ENCODE measurements at regions not wholly inside any gene's neighbourhood (a gene's known extent, or its start where the extent isn't known, plus 50 kb on each side); places are given as distances from the start of the nearest gene placed in this dataset.

DNA sequence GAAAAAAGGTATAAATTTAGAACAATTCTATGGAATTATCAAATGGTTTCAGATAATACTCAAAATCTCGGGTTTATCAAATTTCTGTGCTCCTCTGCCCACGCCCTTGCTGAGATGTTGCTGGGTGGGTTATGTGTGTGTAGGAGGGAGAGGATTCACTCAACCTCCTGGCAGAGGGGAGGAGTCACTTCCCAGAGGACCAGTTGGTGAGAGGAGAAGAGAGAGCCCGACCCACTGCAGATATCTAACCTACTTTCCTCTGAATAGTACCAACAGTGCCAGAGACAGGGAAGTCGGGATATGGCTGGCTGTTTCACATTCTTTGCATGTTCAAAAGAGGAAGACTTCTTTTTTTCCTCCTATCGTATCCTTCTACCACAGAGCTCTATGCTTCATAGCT is 187.1 kb upstream of the MAN1A1 start:
- intact Hi-C loops (cut with micrococcal nuclease; ENCODE audit: unreplicated experiment) = no loop called here
- Histone ChIP-seq H3K4me1 (ENCODE audit: control insufficient read depth, insufficient read depth, low read length) (no peaks in the 10 kb centered on the region), H3K4me3 (ENCODE audit: low read depth in 2 of 2, low read length in 2 of 2) (no peak overlapping the region), H3K27ac (ENCODE audit: low read length) (no peak overlapping the region), H3K36me3 (ENCODE audit: control insufficient read depth, insufficient read depth, low read length) (no peaks in the 10 kb centered on the region), H3K27me3 (ENCODE audit: control insufficient read depth, insufficient read depth, low read length) (no peaks in the 10 kb centered on the region), H3K9me3 (ENCODE audit: control insufficient read depth, insufficient read depth, low read depth, low read length) (no peaks in the 10 kb centered on the region)
- POLR2A ChIA-PET = no interaction called here
- ATAC-seq (no peak), DNase-seq (ENCODE audit: low read depth, low spot score) (no peak)
- TF ChIP-seq POLR2AphosphoS5 (IDR thresholded peaks at IDR 0.05; ENCODE audit: low read depth, low read length) = no peak
- BruUV-seq (replicated peaks) = no TSS peak
- in situ Hi-C loops (cut with HindIII; ENCODE audit: low pct_unique_long_range_greater_than_20kb, low sequenced_read_pairs) = no loop called here
- CTCF ChIA-PET = no interaction called here

DNA sequence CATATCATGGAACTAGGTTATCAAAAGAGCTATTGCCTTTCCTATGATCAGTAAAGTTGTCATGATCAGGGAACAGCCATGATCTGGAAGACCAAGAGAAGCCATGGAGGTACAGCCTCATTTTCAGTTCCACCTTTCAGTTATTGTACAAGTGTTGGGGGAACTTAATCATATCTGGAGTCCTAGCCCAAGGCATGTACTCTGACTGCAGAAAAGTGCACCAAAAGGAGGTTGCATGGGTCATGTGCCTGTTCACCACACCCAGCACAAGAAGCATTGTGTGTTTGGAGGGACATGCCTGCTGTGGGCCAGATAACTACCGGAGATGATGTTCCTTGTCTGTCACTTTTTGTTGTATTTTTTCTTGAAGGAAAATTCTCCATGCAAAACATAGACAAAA is 185.8 kb upstream of the MAN1A1 start:
- ChIA-PET POLR2A (no interaction called here), CTCF (no interaction called here)
- Histone ChIP-seq H3K4me1 (ENCODE audit: control insufficient read depth, insufficient read depth, low read length) (no peaks in the 10 kb centered on the region), H3K36me3 (ENCODE audit: control insufficient read depth, insufficient read depth, low read length) (no peaks in the 10 kb centered on the region), H3K27me3 (ENCODE audit: control insufficient read depth, insufficient read depth, low read length) (no peaks in the 10 kb centered on the region), H3K4me3 (ENCODE audit: low read depth in 2 of 2, low read length in 2 of 2) (no peak overlapping the region), H3K9me3 (ENCODE audit: control insufficient read depth, insufficient read depth, low read depth, low read length) (no peaks in the 10 kb centered on the region), H3K27ac (ENCODE audit: low read length) (no peak overlapping the region)
- BruUV-seq (replicated peaks) = no TSS peak
- TF ChIP-seq TCF7L2 (IDR thresholded peaks at IDR 0.05; ENCODE audit: low read depth, low read length) (no peak), POLR2AphosphoS5 (IDR thresholded peaks at IDR 0.05; ENCODE audit: low read depth, low read length) (no peak), SIN3A (IDR thresholded peaks at IDR 0.05; ENCODE audit: borderline replicate concordance, insufficient read depth, low read depth, low read length) (no peak)
- TF ChIP-seq, protein P1, sequence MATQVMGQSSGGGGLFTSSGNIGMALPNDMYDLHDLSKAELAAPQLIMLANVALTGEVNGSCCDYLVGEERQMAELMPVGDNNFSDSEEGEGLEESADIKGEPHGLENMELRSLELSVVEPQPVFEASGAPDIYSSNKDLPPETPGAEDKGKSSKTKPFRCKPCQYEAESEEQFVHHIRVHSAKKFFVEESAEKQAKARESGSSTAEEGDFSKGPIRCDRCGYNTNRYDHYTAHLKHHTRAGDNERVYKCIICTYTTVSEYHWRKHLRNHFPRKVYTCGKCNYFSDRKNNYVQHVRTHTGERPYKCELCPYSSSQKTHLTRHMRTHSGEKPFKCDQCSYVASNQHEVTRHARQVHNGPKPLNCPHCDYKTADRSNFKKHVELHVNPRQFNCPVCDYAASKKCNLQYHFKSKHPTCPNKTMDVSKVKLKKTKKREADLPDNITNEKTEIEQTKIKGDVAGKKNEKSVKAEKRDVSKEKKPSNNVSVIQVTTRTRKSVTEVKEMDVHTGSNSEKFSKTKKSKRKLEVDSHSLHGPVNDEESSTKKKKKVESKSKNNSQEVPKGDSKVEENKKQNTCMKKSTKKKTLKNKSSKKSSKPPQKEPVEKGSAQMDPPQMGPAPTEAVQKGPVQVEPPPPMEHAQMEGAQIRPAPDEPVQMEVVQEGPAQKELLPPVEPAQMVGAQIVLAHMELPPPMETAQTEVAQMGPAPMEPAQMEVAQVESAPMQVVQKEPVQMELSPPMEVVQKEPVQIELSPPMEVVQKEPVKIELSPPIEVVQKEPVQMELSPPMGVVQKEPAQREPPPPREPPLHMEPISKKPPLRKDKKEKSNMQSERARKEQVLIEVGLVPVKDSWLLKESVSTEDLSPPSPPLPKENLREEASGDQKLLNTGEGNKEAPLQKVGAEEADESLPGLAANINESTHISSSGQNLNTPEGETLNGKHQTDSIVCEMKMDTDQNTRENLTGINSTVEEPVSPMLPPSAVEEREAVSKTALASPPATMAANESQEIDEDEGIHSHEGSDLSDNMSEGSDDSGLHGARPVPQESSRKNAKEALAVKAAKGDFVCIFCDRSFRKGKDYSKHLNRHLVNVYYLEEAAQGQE (IDR thresholded peaks at IDR 0.05; ENCODE audit: insufficient read depth in 1 of 2, low read depth in 2 of 2, low read length in 1 of 2) = no peak
- TF ChIP-seq, protein P2, sequence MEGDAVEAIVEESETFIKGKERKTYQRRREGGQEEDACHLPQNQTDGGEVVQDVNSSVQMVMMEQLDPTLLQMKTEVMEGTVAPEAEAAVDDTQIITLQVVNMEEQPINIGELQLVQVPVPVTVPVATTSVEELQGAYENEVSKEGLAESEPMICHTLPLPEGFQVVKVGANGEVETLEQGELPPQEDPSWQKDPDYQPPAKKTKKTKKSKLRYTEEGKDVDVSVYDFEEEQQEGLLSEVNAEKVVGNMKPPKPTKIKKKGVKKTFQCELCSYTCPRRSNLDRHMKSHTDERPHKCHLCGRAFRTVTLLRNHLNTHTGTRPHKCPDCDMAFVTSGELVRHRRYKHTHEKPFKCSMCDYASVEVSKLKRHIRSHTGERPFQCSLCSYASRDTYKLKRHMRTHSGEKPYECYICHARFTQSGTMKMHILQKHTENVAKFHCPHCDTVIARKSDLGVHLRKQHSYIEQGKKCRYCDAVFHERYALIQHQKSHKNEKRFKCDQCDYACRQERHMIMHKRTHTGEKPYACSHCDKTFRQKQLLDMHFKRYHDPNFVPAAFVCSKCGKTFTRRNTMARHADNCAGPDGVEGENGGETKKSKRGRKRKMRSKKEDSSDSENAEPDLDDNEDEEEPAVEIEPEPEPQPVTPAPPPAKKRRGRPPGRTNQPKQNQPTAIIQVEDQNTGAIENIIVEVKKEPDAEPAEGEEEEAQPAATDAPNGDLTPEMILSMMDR (IDR thresholded peaks at IDR 0.05) = no peak
- DNase-seq (ENCODE audit: low read depth, low spot score) (no peak), ATAC-seq (no peak)
- in situ Hi-C loops (cut with HindIII; ENCODE audit: low pct_unique_long_range_greater_than_20kb, low sequenced_read_pairs) = no loop called here
- intact Hi-C loops (cut with micrococcal nuclease; ENCODE audit: unreplicated experiment) = no loop called here

DNA sequence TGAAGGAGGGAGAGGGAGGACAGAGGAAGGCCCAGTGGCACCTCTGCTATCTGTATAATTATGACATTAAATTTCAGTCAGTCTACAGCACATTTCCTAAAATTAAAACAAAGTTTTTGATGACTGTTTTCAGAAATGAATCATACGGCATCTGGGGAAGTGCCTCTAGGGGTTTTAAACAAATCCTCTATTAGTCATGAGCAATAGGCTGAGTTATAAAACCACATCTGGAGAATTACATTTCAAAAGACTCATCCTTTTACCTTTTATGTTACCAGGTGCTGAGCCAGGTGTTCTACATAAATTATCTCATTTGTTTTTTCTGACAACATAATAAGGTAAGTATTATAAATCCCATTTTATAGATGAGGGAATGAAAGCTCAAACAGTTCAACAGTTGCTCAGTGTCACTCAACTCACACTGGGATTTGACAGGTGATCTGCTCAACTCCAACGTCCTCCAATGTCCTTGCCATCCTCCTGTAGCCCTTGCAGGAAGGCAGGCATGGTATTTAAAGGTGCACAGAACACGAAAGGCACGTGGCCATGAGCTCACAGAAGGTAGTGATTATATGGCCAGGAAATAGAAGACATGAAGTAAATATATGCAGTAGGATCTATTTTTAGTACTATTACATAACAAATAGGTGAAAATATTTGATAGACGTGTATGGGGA is 184.2 kb upstream of the MAN1A1 start:
- TF ChIP-seq TCF7L2 (IDR thresholded peaks at IDR 0.05; ENCODE audit: low read depth, low read length) (no peak), POLR2AphosphoS5 (IDR thresholded peaks at IDR 0.05; ENCODE audit: low read depth, low read length) (no peak), SIN3A (IDR thresholded peaks at IDR 0.05; ENCODE audit: borderline replicate concordance, insufficient read depth, low read depth, low read length) (no peak)
- TF ChIP-seq, protein P1 (IDR thresholded peaks at IDR 0.05; ENCODE audit: insufficient read depth in 1 of 2, low read depth in 2 of 2, low read length in 1 of 2) = no peak
- TF ChIP-seq, protein P2 (IDR thresholded peaks at IDR 0.05) = no peak
- intact Hi-C loops (cut with micrococcal nuclease; ENCODE audit: unreplicated experiment) (no loop called here), in situ Hi-C loops (cut with HindIII; ENCODE audit: low pct_unique_long_range_greater_than_20kb, low sequenced_read_pairs) (no loop called here)
- Histone ChIP-seq H3K4me1 (ENCODE audit: control insufficient read depth, insufficient read depth, low read length) (no peaks in the 10 kb centered on the region), H3K27me3 (ENCODE audit: control insufficient read depth, insufficient read depth, low read length) (no peaks in the 10 kb centered on the region), H3K9me3 (ENCODE audit: control insufficient read depth, insufficient read depth, low read depth, low read length) (no peaks in the 10 kb centered on the region), H3K36me3 (ENCODE audit: control insufficient read depth, insufficient read depth, low read length) (no peaks in the 10 kb centered on the region), H3K27ac (ENCODE audit: low read length) (no peak overlapping the region), H3K4me3 (ENCODE audit: low read depth in 2 of 2, low read length in 2 of 2) (no peak overlapping the region)
- ChIA-PET POLR2A (no interaction called here), CTCF (no interaction called here)
- DNase-seq (ENCODE audit: low read depth, low spot score) (no peak), ATAC-seq (no peak)
- no TSS peak for BruUV-seq (replicated peaks)
